OCI-LY7 (cell line): ENCODE measurements at regions not wholly inside any gene's neighbourhood (a gene's known extent, or its start where the extent isn't known, plus 50 kb on each side); places are given as distances from the start of the nearest gene placed in this dataset.

ENCODE experiments used
- BruUV-seq: library from RNA; stranded (reverse); fragments of 400-500 nt; replicated peaks from 2 replicates; lab custom pipeline; 2021; lab: Mats Ljungman, UMichigan
- CTCF ChIA-PET: fragments of 300-600 bp; sonication (Branson Sonifier 250); formaldehyde crosslinking; loops from one replicate; lab custom pipeline; 2022; ENCODE audit warnings: antibody characterized with exemption; ENCODE audit not compliant: unreplicated experiment; lab: Charles Lee
- POLR2A ChIA-PET: fragments of 300-600 bp; sonication (Branson Sonifier 250); formaldehyde crosslinking; loops from one replicate; lab custom pipeline; 2022; ENCODE audit warnings: antibody characterized with exemption; lab: Charles Lee
- DNase-seq: peaks from one replicate; pipeline ENCODE4 v3.0.0-alpha.2; 2015; ENCODE audit warnings: low spot score
- H2AFZ ChIP-seq: fragments of 200-600 bp; sonication (generic), shearing (Covaris generic); 2 replicates; pipeline ENCODE4 v1.6.1; 2014; ENCODE audit warnings: mild to moderate bottlenecking, antibody characterized with exemption, low read length, moderate library complexity
- H3K27ac ChIP-seq: fragments of 200-600 bp; sonication (generic); 2 replicates; pipeline ENCODE4 v1.5.1; 2014; ENCODE audit warnings: mixed run types, low read depth, mild to moderate bottlenecking, moderate library complexity, low read length, inconsistent platforms; ENCODE audit not compliant: poor library complexity, severe bottlenecking
- H3K36me3 ChIP-seq: fragments of 200-600 bp; sonication (generic); 2 replicates; pipeline ENCODE4 v1.6.1; 2014; ENCODE audit warnings: mild to moderate bottlenecking, antibody characterized with exemption, low read length, moderate library complexity, mixed read lengths; ENCODE audit not compliant: insufficient read depth
- H3K4me1 ChIP-seq: fragments of 200-600 bp; sonication (generic); 2 replicates; pipeline ENCODE4 v1.5.1; 2014; ENCODE audit warnings: mild to moderate bottlenecking, low read length; ENCODE audit not compliant: insufficient read depth, poor library complexity, severe bottlenecking
- H3K4me2 ChIP-seq: fragments of 200-600 bp; sonication (generic); 2 replicates; pipeline ENCODE4 v1.6.1; 2014; ENCODE audit warnings: mild to moderate bottlenecking, low read length
- H3K4me3 ChIP-seq: fragments of 200-600 bp; sonication (generic); 2 replicates; pipeline ENCODE4 v1.5.1; 2014; ENCODE audit warnings: mild to moderate bottlenecking, low read depth, low read length; ENCODE audit not compliant: poor library complexity, severe bottlenecking
- H3K79me2 ChIP-seq: fragments of 200-600 bp; sonication (generic); 2 replicates; pipeline ENCODE4 v1.6.1; 2016; ENCODE audit warnings: low read depth, mild to moderate bottlenecking, low read length, moderate library complexity, mixed read lengths; ENCODE audit not compliant: insufficient read depth
- H3K9me2 ChIP-seq: fragments of 200-600 bp; sonication (generic); 2 replicates; pipeline ENCODE4 v1.6.1; 2016; ENCODE audit warnings: mild to moderate bottlenecking, low read length, mixed read lengths; ENCODE audit not compliant: insufficient read depth
- H3K9me3 ChIP-seq: fragments of 200-600 bp; sonication (generic); 2 replicates; pipeline ENCODE4 v1.6.1; 2014; ENCODE audit warnings: mild to moderate bottlenecking, mixed run types, low read length, mixed read lengths
- H4K20me1 ChIP-seq: fragments of 200-600 bp; sonication (generic); 2 replicates; pipeline ENCODE4 v1.6.1; 2014; ENCODE audit warnings: mild to moderate bottlenecking, antibody characterized with exemption, low read length, moderate library complexity, mixed read lengths; ENCODE audit not compliant: insufficient read depth
- EZH2phosphoT487 ChIP-seq: fragments of 200-600 bp; sonication (generic); IDR thresholded peaks from 2 replicates; pipeline ENCODE4 v1.6.1; 2018; ENCODE audit warnings: low read depth, borderline replicate concordance, mild to moderate bottlenecking, mixed run types, antibody characterized with exemption, low read length, moderate library complexity, mixed read lengths
- intact Hi-C: fragments of 100-400 bp; cut with micrococcal nuclease; formaldehyde crosslinking; loops from one replicate; pipeline ENCODE4 v1.10.0; 2022; ENCODE audit not compliant: unreplicated experiment
- TF ChIP-seq, protein P1 (sequence below): fragments of 200-600 bp; sonication (generic); conservative IDR thresholded peaks from 2 replicates; pipeline ENCODE4 v1.5.1; 2014; ENCODE audit warnings: mild to moderate bottlenecking, antibody characterized with exemption, low read length, moderate library complexity, mixed read lengths

DNA sequence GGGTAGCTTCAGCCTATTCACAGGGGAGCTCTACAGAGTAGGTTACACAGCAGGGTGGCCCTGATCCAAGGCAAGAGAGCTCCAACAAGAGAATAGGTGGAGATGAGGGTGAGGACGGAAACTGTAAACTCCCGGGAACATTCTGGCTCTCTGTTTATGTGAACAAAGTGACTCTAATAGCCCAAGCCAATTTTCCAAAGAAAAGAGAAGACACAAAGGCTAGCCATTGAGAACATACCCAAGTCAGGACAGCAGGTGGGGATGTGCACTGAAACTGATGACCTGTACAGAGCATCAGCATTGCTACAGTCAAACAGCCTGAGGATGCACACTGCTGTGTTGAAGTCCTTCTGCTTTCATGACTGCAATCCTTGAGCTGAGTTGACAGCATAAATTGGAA, 136.0 kb upstream of the TOP1 start:
- no peak overlapping the region for H3K4me2 ChIP-seq
- TF ChIP-seq EZH2phosphoT487 = no peak
- TF ChIP-seq, protein P1, sequence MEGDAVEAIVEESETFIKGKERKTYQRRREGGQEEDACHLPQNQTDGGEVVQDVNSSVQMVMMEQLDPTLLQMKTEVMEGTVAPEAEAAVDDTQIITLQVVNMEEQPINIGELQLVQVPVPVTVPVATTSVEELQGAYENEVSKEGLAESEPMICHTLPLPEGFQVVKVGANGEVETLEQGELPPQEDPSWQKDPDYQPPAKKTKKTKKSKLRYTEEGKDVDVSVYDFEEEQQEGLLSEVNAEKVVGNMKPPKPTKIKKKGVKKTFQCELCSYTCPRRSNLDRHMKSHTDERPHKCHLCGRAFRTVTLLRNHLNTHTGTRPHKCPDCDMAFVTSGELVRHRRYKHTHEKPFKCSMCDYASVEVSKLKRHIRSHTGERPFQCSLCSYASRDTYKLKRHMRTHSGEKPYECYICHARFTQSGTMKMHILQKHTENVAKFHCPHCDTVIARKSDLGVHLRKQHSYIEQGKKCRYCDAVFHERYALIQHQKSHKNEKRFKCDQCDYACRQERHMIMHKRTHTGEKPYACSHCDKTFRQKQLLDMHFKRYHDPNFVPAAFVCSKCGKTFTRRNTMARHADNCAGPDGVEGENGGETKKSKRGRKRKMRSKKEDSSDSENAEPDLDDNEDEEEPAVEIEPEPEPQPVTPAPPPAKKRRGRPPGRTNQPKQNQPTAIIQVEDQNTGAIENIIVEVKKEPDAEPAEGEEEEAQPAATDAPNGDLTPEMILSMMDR = peak; percentile 75
- H3K4me1 ChIP-seq = peaks cover 46% of the 10 kb centered on the region
- no peak overlapping the region for H3K4me3 ChIP-seq
- POLR2A ChIA-PET = interaction anchor here (0.5 to 1.4 kb wide), 5 partner anchors 9 to 118 kb away, joined by 3 to 5 read pairs (median 4); no protein-coding TSS in a partner anchor
- H3K79me2 ChIP-seq = no peaks in the 10 kb centered on the region
- peak; percentile 85 for DNase-seq
- intact Hi-C loops = loop anchor here (1.0 to 5.0 kb wide), 3 partner anchors 54 to 150 kb away; no protein-coding TSS in a partner anchor
- no peaks in the 10 kb centered on the region for H3K9me3 ChIP-seq
- no peak overlapping the region for H3K27ac ChIP-seq
- H2AFZ ChIP-seq = no peak overlapping the region; the same call in 1 of the 2 replicates
- no TSS peak for BruUV-seq
- CTCF ChIA-PET = interaction anchor here (0.6 to 1.3 kb wide), 6 partner anchors 48 to 265 kb away, joined by 3 to 6 read pairs (median 4); no protein-coding TSS in a partner anchor
- H3K36me3 ChIP-seq = no peaks in the 10 kb centered on the region
- no peaks in the 10 kb centered on the region for H3K9me2 ChIP-seq
- H4K20me1 ChIP-seq = no peaks in the 10 kb centered on the region

DNA sequence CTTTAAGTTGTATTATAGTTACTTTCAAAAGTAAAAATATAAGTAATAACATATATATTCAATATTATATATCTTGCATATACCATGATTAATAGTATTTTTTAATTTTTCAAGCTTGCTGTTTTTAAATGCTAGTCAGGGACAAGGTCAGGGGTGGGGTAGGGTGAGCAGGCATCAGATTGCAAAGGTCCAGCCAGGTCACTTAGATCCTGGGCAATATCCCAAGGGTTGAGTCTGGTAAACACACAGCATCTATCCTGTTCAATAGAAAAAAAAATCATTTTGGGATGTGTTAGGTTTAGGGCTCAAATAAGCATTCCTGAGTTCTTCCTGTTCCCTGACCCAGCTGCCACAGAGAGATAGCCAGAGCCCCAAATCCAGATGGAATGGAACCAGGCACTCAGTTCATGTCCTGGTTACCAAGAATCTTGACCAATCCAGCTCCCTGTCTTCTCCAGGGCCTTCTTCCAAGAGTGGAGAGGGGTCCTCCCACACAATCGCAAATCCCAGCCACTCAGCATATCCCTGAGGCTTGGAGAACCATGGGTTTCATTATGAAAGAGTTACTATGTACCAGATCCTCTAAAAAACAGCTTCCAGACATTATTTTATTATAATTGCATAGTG, 134.9 kb upstream of the TOP1 start:
- no peaks in the 10 kb centered on the region for H3K9me3 ChIP-seq
- no peaks in the 10 kb centered on the region for H3K9me2 ChIP-seq
- no peaks in the 10 kb centered on the region for H4K20me1 ChIP-seq
- H2AFZ ChIP-seq = no peak overlapping the region
- CTCF ChIA-PET = interaction anchor here (1.3 kb wide), 2 partner anchors 46 to 50 kb away, joined by 3 to 6 read pairs; no protein-coding TSS in a partner anchor
- H3K4me3 ChIP-seq = no peak overlapping the region
- H3K79me2 ChIP-seq = no peaks in the 10 kb centered on the region
- H3K4me1 ChIP-seq = peaks cover 51% of the 10 kb centered on the region
- BruUV-seq = no TSS peak
- POLR2A ChIA-PET = no interaction called here
- no peaks in the 10 kb centered on the region for H3K36me3 ChIP-seq
- H3K27ac ChIP-seq = no peak overlapping the region
- H3K4me2 ChIP-seq = no peak overlapping the region
- no peak for DNase-seq
- intact Hi-C loops = loop anchor here (5.0 kb wide), 1 partner anchor 151 kb away; no protein-coding TSS in a partner anchor
- TF ChIP-seq, protein P1 = no peak
- no peak for TF ChIP-seq EZH2phosphoT487

DNA sequence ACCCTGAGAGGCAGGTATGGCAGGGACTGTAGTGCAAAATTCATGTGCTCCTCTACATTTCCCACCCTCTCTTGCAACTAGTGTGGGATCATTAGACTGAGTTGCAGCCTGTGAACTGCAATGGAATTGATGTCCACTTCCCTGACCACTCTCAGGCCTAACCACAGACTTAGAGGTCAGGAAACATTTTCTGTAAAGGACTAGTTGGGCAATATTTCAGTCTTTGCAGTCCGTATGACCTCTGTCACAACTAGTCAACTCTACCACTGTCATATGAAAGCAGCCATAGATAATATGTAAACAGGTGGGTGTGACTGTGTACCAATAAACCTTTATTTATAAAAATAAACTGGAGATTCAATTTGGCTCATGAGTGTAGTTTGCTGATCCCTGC, 134.4 kb upstream of the TOP1 start:
- Histone ChIP-seq H3K4me2 (no peak overlapping the region), H4K20me1 (no peaks in the 10 kb centered on the region), H3K9me3 (no peaks in the 10 kb centered on the region), H2AFZ (no peak overlapping the region), H3K4me3 (no peak overlapping the region), H3K4me1 (peaks cover 54% of the 10 kb centered on the region), H3K27ac (no peak overlapping the region), H3K9me2 (no peaks in the 10 kb centered on the region), H3K36me3 (no peaks in the 10 kb centered on the region), H3K79me2 (no peaks in the 10 kb centered on the region)
- no TSS peak for BruUV-seq
- CTCF ChIA-PET = no interaction called here
- TF ChIP-seq, protein P1 = no peak
- no peak for TF ChIP-seq EZH2phosphoT487
- intact Hi-C loops = loop anchor here (5.0 kb wide), 1 partner anchor 152 kb away; no protein-coding TSS in a partner anchor
- no peak for DNase-seq
- POLR2A ChIA-PET = no interaction called here
